HEK293 (cell line): ENCODE measurements at regions not wholly inside any gene's neighbourhood (a gene's known extent, or its start where the extent isn't known, plus 50 kb on each side); places are given as distances from the start of the nearest gene placed in this dataset.

Experiments
- CTCF ChIA-PET: fragments of 350-600 bp; formaldehyde crosslinking; extraction: SDS; loops from one replicate; lab custom pipeline; 2021; ENCODE audit warnings: antibody characterized with exemption; lab: Yijun Ruan, JAX
- POLR2A ChIA-PET: fragments of 300-600 bp; formaldehyde crosslinking; extraction: SDS; loops from one replicate; lab custom pipeline; 2020; ENCODE audit warnings: antibody characterized with exemption, inconsistent platforms; lab: Yijun Ruan, JAX
- H3K27ac ChIP-seq: fragments of 200-500 bp; sonication (Bioruptor generic); 2 replicates; pipeline ENCODE4 v1.5.1; 2014; ENCODE audit warnings: low read depth, low read length, control low read depth, inconsistent platforms; ENCODE audit errors: extremely low read depth
- H3K36me3 ChIP-seq, 2 experiments: fragments of 200-500 bp in 1 of 2; sonication (Bioruptor generic) in 1 of 2; 1 replicate in 1 of 2; 2 replicates in 1 of 2; pipeline ENCODE4 v1.5.1; 2014 to 2017; ENCODE audit warnings: inconsistent platforms in 2 of 2, low read length in 2 of 2; ENCODE audit not compliant: control insufficient read depth in 2 of 2, insufficient read depth in 1 of 2
- H3K4me1 ChIP-seq: fragments of 200-500 bp; sonication (Bioruptor generic); 2 replicates; pipeline ENCODE4 v1.5.1; 2014; ENCODE audit warnings: mild to moderate bottlenecking, low read length, inconsistent platforms; ENCODE audit not compliant: control insufficient read depth, insufficient read depth
- H3K4me3 ChIP-seq: 2 replicates; pipeline ENCODE4 v1.5.1; 2011; ENCODE audit warnings: low read depth, mild to moderate bottlenecking, control low read depth, low read length, moderate library complexity
- H3K9me3 ChIP-seq: fragments of 200-500 bp; sonication (Bioruptor generic); 2 replicates; pipeline ENCODE4 v1.5.1; 2014; ENCODE audit warnings: low read depth, low read length, inconsistent platforms; ENCODE audit not compliant: control insufficient read depth, insufficient read depth
- GFI1B ChIP-seq: fragments of 450-650 bp; formaldehyde crosslinking; IDR thresholded peaks from 2 replicates; pipeline ENCODE4 v1.5.1; 2016; ENCODE audit warnings: missing biosample characterization, missing genetic modification characterization
- GLI4 ChIP-seq: fragments of 450-650 bp; formaldehyde crosslinking; IDR thresholded peaks from 2 replicates; pipeline ENCODE4 v1.5.1; 2016; ENCODE audit warnings: missing biosample characterization, missing genetic modification characterization
- KLF8 ChIP-seq: fragments of 450-650 bp; formaldehyde crosslinking; IDR thresholded peaks from 2 replicates; pipeline ENCODE4 v1.5.1; 2016; ENCODE audit warnings: missing biosample characterization, missing genetic modification characterization
- YY1 ChIP-seq: fragments of 450-650 bp; formaldehyde crosslinking; IDR thresholded peaks from 2 replicates; pipeline ENCODE4 v1.5.1; 2018; ENCODE audit warnings: missing biosample characterization, missing genetic modification characterization
- ZBTB7A ChIP-seq: fragments of 450-650 bp; formaldehyde crosslinking; IDR thresholded peaks from 2 replicates; pipeline ENCODE4 v1.5.1; 2016; ENCODE audit warnings: low read depth, missing biosample characterization, missing genetic modification characterization
- ZBTB8A ChIP-seq: fragments of 450-650 bp; formaldehyde crosslinking; IDR thresholded peaks from 2 replicates; pipeline ENCODE4 v1.5.1; 2016; ENCODE audit warnings: missing biosample characterization, missing genetic modification characterization
- ZFHX2 ChIP-seq: fragments of 450-650 bp; formaldehyde crosslinking; conservative IDR thresholded peaks from 2 replicates; pipeline ENCODE4 v1.5.1; 2016; ENCODE audit warnings: missing biosample characterization, missing genetic modification characterization
- ZFP3 ChIP-seq: fragments of 450-650 bp; formaldehyde crosslinking; IDR thresholded peaks from 2 replicates; pipeline ENCODE4 v1.5.1; 2016; ENCODE audit warnings: low read depth, missing biosample characterization, missing genetic modification characterization
- ZNF133 ChIP-seq: fragments of 450-650 bp; formaldehyde crosslinking; IDR thresholded peaks from 2 replicates; pipeline ENCODE4 v1.5.1; 2016; ENCODE audit warnings: missing biosample characterization, missing genetic modification characterization
- ZNF248 ChIP-seq: fragments of 450-650 bp; formaldehyde crosslinking; IDR thresholded peaks from 2 replicates; pipeline ENCODE4 v1.5.1; 2017; ENCODE audit warnings: missing biosample characterization, missing genetic modification characterization
- ZNF324 ChIP-seq: fragments of 450-650 bp; formaldehyde crosslinking; IDR thresholded peaks from 2 replicates; pipeline ENCODE4 v1.5.1; 2016; ENCODE audit warnings: missing biosample characterization, missing genetic modification characterization
- ZNF350 ChIP-seq: fragments of 450-650 bp; formaldehyde crosslinking; IDR thresholded peaks from 2 replicates; pipeline ENCODE4 v1.5.0; 2017; ENCODE audit warnings: missing biosample characterization, mild to moderate bottlenecking, missing genetic modification characterization
- ZNF433 ChIP-seq: fragments of 450-650 bp; formaldehyde crosslinking; IDR thresholded peaks from 2 replicates; pipeline ENCODE4 v1.5.1; 2016; ENCODE audit warnings: missing biosample characterization, missing genetic modification characterization, low read depth
- ZNF571 ChIP-seq: fragments of 450-650 bp; formaldehyde crosslinking; IDR thresholded peaks from 2 replicates; pipeline ENCODE4 v1.5.0; 2017; ENCODE audit warnings: missing biosample characterization, missing genetic modification characterization
- ZNF664 ChIP-seq: fragments of 450-650 bp; formaldehyde crosslinking; IDR thresholded peaks from 2 replicates; pipeline ENCODE4 v1.5.1; 2016; ENCODE audit warnings: missing biosample characterization, missing genetic modification characterization
- ZNF747 ChIP-seq: fragments of 450-650 bp; formaldehyde crosslinking; IDR thresholded peaks from 2 replicates; pipeline ENCODE4 v1.5.1; 2016; ENCODE audit warnings: missing biosample characterization, missing genetic modification characterization
- ZNF768 ChIP-seq: fragments of 450-650 bp; formaldehyde crosslinking; IDR thresholded peaks from 2 replicates; pipeline ENCODE4 v1.5.1; 2018; ENCODE audit warnings: missing biosample characterization, mild to moderate bottlenecking, missing genetic modification characterization
- ZNF791 ChIP-seq: fragments of 450-650 bp; formaldehyde crosslinking; IDR thresholded peaks from 2 replicates; pipeline ENCODE4 v1.5.1; 2016; ENCODE audit warnings: missing biosample characterization, missing genetic modification characterization
- TF ChIP-seq, protein P1 (sequence below): fragments of 450-650 bp; formaldehyde crosslinking; IDR thresholded peaks from 2 replicates; pipeline ENCODE4 v1.5.1; 2016; ENCODE audit warnings: missing biosample characterization, missing genetic modification characterization
- TF ChIP-seq, protein P2 (sequence below): fragments of 450-650 bp; formaldehyde crosslinking; IDR thresholded peaks from 2 replicates; pipeline ENCODE4 v1.5.1; 2016; ENCODE audit warnings: missing biosample characterization, missing genetic modification characterization
- TF ChIP-seq, protein P3 (sequence below): fragments of 450-650 bp; formaldehyde crosslinking; IDR thresholded peaks from 2 replicates; pipeline ENCODE4 v1.5.1; 2017; ENCODE audit warnings: missing biosample characterization, missing genetic modification characterization
- TF ChIP-seq, protein P4 (sequence below): fragments of 450-650 bp; formaldehyde crosslinking; IDR thresholded peaks from 2 replicates; pipeline ENCODE4 v1.5.1; 2016; ENCODE audit warnings: missing biosample characterization, missing genetic modification characterization
- TF ChIP-seq, protein P5 (sequence below): fragments of 450-650 bp; formaldehyde crosslinking; IDR thresholded peaks from 2 replicates; pipeline ENCODE4 v1.5.1; 2016; ENCODE audit warnings: missing biosample characterization, missing genetic modification characterization
- TF ChIP-seq, protein P6 (sequence below): fragments of 450-650 bp; formaldehyde crosslinking; IDR thresholded peaks from 2 replicates; pipeline ENCODE4 v1.5.1; 2016; ENCODE audit warnings: missing biosample characterization, missing genetic modification characterization
- TF ChIP-seq, protein P7 (sequence below): fragments of 450-650 bp; formaldehyde crosslinking; IDR thresholded peaks from 2 replicates; pipeline ENCODE4 v1.5.1; 2017; ENCODE audit warnings: missing biosample characterization, missing genetic modification characterization

DNA sequence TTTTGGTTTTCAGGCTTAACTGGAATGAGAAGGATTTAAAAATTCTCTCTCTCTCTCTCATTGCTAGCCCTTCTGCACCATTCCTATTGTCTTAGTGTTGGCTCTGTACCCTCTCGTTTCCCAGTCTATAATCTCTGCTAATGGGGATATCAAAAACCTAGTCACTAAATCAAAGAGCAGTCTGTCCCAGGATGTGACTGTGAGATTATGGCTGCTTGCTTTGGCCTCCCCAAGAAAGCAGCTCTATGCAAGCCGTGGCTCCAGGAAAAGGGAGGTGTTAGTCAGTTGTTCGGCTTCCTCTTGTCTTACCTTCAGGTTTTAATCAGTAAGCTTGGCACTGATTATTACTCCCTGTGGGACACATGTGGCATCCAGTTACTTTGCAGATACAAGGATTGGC lies 468.8 kb downstream of the USP25 start:
- TF ChIP-seq KLF8 (tag by site-specific recombination) (no peak), ZNF324 (no peak), ZNF248 (tag by site-specific recombination) (no peak), ZNF133 (tag by site-specific recombination) (no peak), GLI4 (no peak), ZNF350 (tag by site-specific recombination) (no peak), ZFHX2 (no peak), GFI1B (no peak), ZNF571 (tag by site-specific recombination) (no peak), ZNF768 (no peak)
- TF ChIP-seq, protein P1, sequence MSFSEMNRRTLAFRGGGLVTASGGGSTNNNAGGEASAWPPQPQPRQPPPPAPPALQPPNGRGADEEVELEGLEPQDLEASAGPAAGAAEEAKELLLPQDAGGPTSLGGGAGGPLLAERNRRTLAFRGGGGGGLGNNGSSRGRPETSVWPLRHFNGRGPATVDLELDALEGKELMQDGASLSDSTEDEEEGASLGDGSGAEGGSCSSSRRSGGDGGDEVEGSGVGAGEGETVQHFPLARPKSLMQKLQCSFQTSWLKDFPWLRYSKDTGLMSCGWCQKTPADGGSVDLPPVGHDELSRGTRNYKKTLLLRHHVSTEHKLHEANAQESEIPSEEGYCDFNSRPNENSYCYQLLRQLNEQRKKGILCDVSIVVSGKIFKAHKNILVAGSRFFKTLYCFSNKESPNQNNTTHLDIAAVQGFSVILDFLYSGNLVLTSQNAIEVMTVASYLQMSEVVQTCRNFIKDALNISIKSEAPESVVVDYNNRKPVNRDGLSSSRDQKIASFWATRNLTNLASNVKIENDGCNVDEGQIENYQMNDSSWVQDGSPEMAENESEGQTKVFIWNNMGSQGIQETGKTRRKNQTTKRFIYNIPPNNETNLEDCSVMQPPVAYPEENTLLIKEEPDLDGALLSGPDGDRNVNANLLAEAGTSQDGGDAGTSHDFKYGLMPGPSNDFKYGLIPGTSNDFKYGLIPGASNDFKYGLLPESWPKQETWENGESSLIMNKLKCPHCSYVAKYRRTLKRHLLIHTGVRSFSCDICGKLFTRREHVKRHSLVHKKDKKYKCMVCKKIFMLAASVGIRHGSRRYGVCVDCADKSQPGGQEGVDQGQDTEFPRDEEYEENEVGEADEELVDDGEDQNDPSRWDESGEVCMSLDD (tag by site-specific recombination) = no peak
- TF ChIP-seq, protein P2, sequence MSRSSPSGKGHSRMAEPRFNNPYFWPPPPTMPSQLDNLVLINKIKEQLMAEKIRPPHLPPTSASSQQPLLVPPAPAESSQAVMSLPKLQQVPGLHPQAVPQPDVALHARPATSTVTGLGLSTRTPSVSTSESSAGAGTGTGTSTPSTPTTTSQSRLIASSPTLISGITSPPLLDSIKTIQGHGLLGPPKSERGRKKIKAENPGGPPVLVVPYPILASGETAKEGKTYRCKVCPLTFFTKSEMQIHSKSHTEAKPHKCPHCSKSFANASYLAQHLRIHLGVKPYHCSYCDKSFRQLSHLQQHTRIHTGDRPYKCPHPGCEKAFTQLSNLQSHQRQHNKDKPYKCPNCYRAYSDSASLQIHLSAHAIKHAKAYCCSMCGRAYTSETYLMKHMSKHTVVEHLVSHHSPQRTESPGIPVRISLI = no peak

DNA sequence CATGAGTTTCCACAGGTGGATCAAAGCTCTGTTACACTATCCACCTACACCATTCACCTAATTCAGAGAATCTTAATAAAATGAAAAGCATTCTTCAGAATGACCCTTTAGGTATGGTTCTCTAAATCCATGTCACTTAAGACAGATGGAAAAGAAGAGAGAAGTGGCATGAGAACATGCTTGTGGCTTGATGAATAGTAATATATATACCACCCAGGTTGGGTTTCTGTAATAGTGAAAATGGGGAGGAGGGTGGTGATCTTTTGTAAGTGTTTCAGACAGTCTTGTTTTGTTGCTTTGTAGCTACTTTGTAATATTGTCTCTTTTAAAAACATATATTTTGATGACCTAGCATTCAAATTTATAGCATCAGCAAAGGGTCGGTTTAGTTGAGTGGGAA lies 469.8 kb downstream of the USP25 start:
- no peak overlapping the region for H3K27ac ChIP-seq
- CTCF ChIA-PET = no interaction called here
- H3K4me1 ChIP-seq = peaks cover 4% of the 10 kb centered on the region
- no peaks in the 10 kb centered on the region for H3K36me3 ChIP-seq
- H3K9me3 ChIP-seq = peaks cover 3% of the 10 kb centered on the region; the same call in 1 of the 2 replicates
- POLR2A ChIA-PET = no interaction called here
- H3K4me3 ChIP-seq = no peak overlapping the region
- no peak for TF ChIP-seq ZNF433
- TF ChIP-seq, protein P3, sequence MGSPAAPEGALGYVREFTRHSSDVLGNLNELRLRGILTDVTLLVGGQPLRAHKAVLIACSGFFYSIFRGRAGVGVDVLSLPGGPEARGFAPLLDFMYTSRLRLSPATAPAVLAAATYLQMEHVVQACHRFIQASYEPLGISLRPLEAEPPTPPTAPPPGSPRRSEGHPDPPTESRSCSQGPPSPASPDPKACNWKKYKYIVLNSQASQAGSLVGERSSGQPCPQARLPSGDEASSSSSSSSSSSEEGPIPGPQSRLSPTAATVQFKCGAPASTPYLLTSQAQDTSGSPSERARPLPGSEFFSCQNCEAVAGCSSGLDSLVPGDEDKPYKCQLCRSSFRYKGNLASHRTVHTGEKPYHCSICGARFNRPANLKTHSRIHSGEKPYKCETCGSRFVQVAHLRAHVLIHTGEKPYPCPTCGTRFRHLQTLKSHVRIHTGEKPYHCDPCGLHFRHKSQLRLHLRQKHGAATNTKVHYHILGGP (tag by site-specific recombination) = no peak
- no peak for TF ChIP-seq ZBTB7A
- TF ChIP-seq, protein P4, sequence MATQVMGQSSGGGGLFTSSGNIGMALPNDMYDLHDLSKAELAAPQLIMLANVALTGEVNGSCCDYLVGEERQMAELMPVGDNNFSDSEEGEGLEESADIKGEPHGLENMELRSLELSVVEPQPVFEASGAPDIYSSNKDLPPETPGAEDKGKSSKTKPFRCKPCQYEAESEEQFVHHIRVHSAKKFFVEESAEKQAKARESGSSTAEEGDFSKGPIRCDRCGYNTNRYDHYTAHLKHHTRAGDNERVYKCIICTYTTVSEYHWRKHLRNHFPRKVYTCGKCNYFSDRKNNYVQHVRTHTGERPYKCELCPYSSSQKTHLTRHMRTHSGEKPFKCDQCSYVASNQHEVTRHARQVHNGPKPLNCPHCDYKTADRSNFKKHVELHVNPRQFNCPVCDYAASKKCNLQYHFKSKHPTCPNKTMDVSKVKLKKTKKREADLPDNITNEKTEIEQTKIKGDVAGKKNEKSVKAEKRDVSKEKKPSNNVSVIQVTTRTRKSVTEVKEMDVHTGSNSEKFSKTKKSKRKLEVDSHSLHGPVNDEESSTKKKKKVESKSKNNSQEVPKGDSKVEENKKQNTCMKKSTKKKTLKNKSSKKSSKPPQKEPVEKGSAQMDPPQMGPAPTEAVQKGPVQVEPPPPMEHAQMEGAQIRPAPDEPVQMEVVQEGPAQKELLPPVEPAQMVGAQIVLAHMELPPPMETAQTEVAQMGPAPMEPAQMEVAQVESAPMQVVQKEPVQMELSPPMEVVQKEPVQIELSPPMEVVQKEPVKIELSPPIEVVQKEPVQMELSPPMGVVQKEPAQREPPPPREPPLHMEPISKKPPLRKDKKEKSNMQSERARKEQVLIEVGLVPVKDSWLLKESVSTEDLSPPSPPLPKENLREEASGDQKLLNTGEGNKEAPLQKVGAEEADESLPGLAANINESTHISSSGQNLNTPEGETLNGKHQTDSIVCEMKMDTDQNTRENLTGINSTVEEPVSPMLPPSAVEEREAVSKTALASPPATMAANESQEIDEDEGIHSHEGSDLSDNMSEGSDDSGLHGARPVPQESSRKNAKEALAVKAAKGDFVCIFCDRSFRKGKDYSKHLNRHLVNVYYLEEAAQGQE (tag by site-specific recombination) = no peak
- TF ChIP-seq, protein P5, sequence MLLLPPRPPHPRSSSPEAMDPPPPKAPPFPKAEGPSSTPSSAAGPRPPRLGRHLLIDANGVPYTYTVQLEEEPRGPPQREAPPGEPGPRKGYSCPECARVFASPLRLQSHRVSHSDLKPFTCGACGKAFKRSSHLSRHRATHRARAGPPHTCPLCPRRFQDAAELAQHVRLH (tag by site-specific recombination) = no peak
- no peak for TF ChIP-seq YY1 (tag by site-specific recombination)
- TF ChIP-seq, protein P6, sequence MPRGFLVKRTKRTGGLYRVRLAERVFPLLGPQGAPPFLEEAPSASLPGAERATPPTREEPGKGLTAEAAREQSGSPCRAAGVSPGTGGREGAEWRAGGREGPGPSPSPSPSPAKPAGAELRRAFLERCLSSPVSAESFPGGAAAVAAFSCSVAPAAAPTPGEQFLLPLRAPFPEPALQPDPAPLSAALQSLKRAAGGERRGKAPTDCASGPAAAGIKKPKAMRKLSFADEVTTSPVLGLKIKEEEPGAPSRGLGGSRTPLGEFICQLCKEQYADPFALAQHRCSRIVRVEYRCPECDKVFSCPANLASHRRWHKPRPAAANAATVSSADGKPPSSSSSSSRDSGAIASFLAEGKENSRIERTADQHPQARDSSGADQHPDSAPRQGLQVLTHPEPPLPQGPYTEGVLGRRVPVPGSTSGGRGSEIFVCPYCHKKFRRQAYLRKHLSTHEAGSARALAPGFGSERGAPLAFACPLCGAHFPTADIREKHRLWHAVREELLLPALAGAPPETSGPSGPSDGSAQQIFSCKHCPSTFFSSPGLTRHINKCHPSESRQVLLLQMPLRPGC (tag by site-specific recombination) = no peak
- TF ChIP-seq, protein P7, sequence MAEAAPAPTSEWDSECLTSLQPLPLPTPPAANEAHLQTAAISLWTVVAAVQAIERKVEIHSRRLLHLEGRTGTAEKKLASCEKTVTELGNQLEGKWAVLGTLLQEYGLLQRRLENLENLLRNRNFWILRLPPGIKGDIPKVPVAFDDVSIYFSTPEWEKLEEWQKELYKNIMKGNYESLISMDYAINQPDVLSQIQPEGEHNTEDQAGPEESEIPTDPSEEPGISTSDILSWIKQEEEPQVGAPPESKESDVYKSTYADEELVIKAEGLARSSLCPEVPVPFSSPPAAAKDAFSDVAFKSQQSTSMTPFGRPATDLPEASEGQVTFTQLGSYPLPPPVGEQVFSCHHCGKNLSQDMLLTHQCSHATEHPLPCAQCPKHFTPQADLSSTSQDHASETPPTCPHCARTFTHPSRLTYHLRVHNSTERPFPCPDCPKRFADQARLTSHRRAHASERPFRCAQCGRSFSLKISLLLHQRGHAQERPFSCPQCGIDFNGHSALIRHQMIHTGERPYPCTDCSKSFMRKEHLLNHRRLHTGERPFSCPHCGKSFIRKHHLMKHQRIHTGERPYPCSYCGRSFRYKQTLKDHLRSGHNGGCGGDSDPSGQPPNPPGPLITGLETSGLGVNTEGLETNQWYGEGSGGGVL (tag by site-specific recombination) = no peak
- TF ChIP-seq ZNF664 = no peak
- TF ChIP-seq ZNF791 (tag by site-specific recombination) = no peak
- no peak for TF ChIP-seq ZFP3 (tag by site-specific recombination)
- TF ChIP-seq ZBTB8A (tag by site-specific recombination) = no peak
- TF ChIP-seq ZNF747 (tag by site-specific recombination) = no peak

More for the DNA sequence above, 468.8 kb downstream of the USP25 start:
- CTCF ChIA-PET = no interaction called here
- no peak overlapping the region for H3K4me3 ChIP-seq
- H3K9me3 ChIP-seq = peaks cover 3% of the 10 kb centered on the region; the same call in 1 of the 2 replicates
- peaks cover 6% of the 10 kb centered on the region for H3K4me1 ChIP-seq
- no peak overlapping the region for H3K27ac ChIP-seq
- POLR2A ChIA-PET = no interaction called here
- no peaks in the 10 kb centered on the region for H3K36me3 ChIP-seq
